SK-N-MC (cell line): ENCODE measurements at regions not wholly inside any gene's neighbourhood (a gene's known extent, or its start where the extent isn't known, plus 50 kb on each side); places are given as distances from the start of the nearest gene placed in this dataset.

ENCODE experiments used
- DNase-seq: peaks from one replicate; pipeline ENCODE4 v3.0.0-alpha.2; 2011; ENCODE audit warnings: low read depth, low spot score
- H3K27ac ChIP-seq: fragments of 200-600 bp; sonication (generic); 2 replicates; pipeline ENCODE4 v1.5.1; 2016; ENCODE audit warnings: mixed run types
- H3K36me3 ChIP-seq: fragments of 200-600 bp; sonication (generic); 2 replicates; pipeline ENCODE4 v1.6.1; 2017; ENCODE audit warnings: antibody characterized with exemption, low read length, mixed read lengths; ENCODE audit not compliant: insufficient read depth
- H3K4me3 ChIP-seq: fragments of 200-600 bp; sonication (generic); 2 replicates; pipeline ENCODE4 v1.5.1; 2016
- H3K9ac ChIP-seq: fragments of 200-600 bp; sonication (generic); 2 replicates; pipeline ENCODE4 v1.8.0; 2017; ENCODE audit warnings: mixed run types, mixed read lengths; ENCODE audit not compliant: insufficient read length
- H3K9me3 ChIP-seq: fragments of 200-600 bp; sonication (generic); 2 replicates; pipeline ENCODE4 v1.6.1; 2017; ENCODE audit warnings: low read depth, mild to moderate bottlenecking, antibody characterized with exemption, low read length, moderate library complexity, mixed read lengths
- EZH2 ChIP-seq: fragments of 200-600 bp; sonication (generic); IDR thresholded peaks from one replicate; pipeline ENCODE4 v1.6.1; 2017; ENCODE audit warnings: antibody characterized with exemption
- FOXP2 ChIP-seq: optimal IDR thresholded peaks from 2 replicates; pipeline ENCODE3; 2011; ENCODE audit warnings: mild to moderate bottlenecking, moderate library complexity; ENCODE audit not compliant: insufficient read depth; ENCODE audit errors: extremely low read length, control extremely low read depth
- POLR2AphosphoS5 ChIP-seq: IDR thresholded peaks from 2 replicates; pipeline ENCODE4 v1.6.1; 2012; ENCODE audit warnings: mild to moderate bottlenecking, low read depth, low read length, borderline replicate concordance

- TF ChIP-seq FOXP2 (no peak), EZH2 (no peak), POLR2AphosphoS5 (no peak)
- Histone ChIP-seq H3K27ac (no peak overlapping the region), H3K9me3 (no peaks in the 10 kb centered on the region), H3K9ac (no peak overlapping the region), H3K36me3 (no peaks in the 10 kb centered on the region), H3K4me3 (no peak overlapping the region)
- DNase-seq, result no peak
These were observed 105.7 kb upstream of the RUNX1 start for GRCh38 chr21:35154788-35155187.

DNA sequence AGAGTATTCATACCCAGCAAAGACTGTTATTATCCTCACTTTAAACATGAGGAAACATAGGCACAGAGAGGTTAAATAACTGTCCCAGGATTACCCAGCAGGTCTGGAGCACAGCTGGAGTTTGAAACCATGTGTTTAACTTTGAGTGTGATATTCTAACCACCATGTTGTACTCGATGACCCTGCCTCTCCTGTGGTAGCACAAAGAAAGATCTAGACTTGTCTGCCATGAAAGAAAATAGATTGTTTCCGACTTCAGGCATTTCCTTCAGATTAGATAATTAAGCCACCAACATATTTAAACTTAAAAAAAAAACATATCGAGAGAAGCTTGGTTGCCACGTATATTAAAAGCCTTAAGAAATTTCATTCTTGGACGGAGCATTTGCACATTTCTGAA lies 104.6 kb upstream of the RUNX1 start:
- Histone ChIP-seq H3K27ac (no peak overlapping the region), H3K4me3 (no peak overlapping the region), H3K9me3 (no peaks in the 10 kb centered on the region), H3K36me3 (no peaks in the 10 kb centered on the region), H3K9ac (no peak overlapping the region)
- DNase-seq, result no peak
- TF ChIP-seq EZH2 (no peak), POLR2AphosphoS5 (no peak), FOXP2 (no peak)

- H3K4me3 ChIP-seq, result no peak overlapping the region
- TF ChIP-seq EZH2, result no peak
- no peak for TF ChIP-seq POLR2AphosphoS5
- no peak for TF ChIP-seq FOXP2
- no peak for DNase-seq
- H3K9ac ChIP-seq, result no peak overlapping the region
- no peaks in the 10 kb centered on the region for H3K9me3 ChIP-seq
- no peak overlapping the region for H3K27ac ChIP-seq
- H3K36me3 ChIP-seq, result no peaks in the 10 kb centered on the region
These were observed 101.6 kb upstream of the RUNX1 start for GRCh38 chr21:35150562-35151226.

GRCh38 chr21:35149698-35150097 lies 100.6 kb upstream of the RUNX1 start:
- Histone ChIP-seq H3K27ac (no peak overlapping the region), H3K4me3 (no peak overlapping the region), H3K9ac (no peak overlapping the region), H3K9me3 (no peaks in the 10 kb centered on the region), H3K36me3 (no peaks in the 10 kb centered on the region)
- TF ChIP-seq POLR2AphosphoS5 (no peak), FOXP2 (no peak), EZH2 (no peak)
- DNase-seq, result no peak

DNA sequence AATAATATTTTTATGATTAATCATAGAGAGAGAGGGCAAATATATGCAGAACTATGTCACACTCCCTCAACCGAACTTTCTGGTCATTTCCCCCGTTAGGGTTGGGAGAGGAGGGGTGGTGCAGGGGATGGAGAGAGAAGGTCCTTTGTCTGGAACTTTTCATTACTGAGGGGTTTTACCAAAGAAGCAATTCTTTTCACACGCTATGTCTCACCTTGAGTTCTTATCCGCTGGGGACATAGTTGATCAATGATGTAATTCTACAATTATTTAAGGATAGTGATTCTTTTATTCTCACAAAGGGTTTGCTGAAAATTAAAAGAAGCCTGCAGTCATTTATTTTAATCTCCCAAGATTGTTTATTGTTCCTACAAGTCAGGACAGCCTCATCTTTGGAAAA lies 98.3 kb upstream of the RUNX1 start:
- no peak overlapping the region for H3K9ac ChIP-seq
- no peak for DNase-seq
- H3K27ac ChIP-seq, result no peak overlapping the region
- no peak for TF ChIP-seq FOXP2
- no peak for TF ChIP-seq EZH2
- TF ChIP-seq POLR2AphosphoS5, result no peak
- H3K4me3 ChIP-seq, result no peak overlapping the region
- H3K36me3 ChIP-seq, result no peaks in the 10 kb centered on the region
- no peaks in the 10 kb centered on the region for H3K9me3 ChIP-seq

GRCh38 chr21:35145626-35146233 lies 96.6 kb upstream of the RUNX1 start:
- Histone ChIP-seq H3K9ac (no peak overlapping the region), H3K4me3 (no peak overlapping the region), H3K9me3 (no peaks in the 10 kb centered on the region), H3K27ac (no peak overlapping the region), H3K36me3 (no peaks in the 10 kb centered on the region)
- DNase-seq, result no peak
- TF ChIP-seq EZH2 (no peak), POLR2AphosphoS5 (no peak), FOXP2 (no peak)

DNA sequence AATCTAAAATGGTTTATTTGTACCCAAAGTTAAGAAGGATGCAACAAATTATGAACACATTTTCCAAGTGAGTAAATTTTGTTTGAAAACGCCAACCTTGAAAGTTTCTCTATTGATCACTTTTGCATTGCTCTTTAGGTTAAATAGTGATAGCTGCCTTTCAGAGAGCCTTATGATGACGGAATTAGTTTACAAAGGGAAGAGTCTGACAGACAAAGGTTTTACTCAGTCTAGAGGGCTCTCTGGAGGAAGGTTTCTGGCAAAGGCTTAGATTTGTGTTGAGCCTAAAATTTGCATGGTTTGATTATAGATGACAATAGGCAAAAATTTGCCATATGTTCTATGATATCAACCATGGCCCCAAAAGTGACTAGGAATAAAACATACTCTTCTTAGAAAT lies 95.9 kb upstream of the RUNX1 start:
- no peak overlapping the region for H3K4me3 ChIP-seq
- no peak overlapping the region for H3K9ac ChIP-seq
- H3K36me3 ChIP-seq, result no peaks in the 10 kb centered on the region
- no peak overlapping the region for H3K27ac ChIP-seq
- no peaks in the 10 kb centered on the region for H3K9me3 ChIP-seq
- DNase-seq, result no peak
- TF ChIP-seq FOXP2, result no peak
- TF ChIP-seq POLR2AphosphoS5, result no peak
- TF ChIP-seq EZH2, result no peak

DNA sequence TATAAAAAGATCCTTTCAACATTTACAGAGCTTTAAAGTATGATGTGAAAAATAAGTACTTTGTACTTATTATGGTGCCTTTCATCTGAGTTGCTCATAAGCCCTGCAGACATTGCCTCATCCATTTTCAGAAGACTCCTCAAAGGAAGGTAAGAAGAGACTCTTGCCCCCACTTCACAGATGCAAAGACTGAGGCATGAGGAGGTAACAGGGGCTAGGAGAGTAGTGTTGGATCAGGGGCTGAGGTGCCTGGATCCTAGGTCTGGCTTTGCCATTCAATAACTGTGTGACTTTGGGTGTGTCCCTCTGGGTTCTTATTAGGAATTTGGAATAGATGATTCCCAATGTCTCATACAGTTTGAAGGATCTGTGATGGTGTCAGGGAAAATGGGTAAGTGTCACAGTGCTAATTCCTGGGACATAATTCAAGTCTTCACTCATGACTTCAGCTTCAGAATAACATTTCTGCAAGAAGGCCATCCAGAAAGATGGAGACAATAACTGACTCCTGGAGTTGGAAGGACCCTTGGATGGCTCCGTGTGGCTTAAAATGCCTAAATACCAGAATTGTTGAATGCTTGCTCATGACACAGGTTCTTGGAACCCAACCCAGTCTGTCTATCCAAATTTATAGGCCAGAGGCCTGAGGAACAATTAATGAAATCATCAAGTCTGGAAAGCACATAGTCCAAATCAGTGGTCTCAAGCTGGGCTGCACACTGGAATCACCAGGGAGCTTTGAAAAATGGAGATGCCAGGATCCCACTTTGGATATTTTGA lies 93.1 kb upstream of the RUNX1 start:
- H3K27ac ChIP-seq, result no peak overlapping the region
- no peak overlapping the region for H3K9ac ChIP-seq
- TF ChIP-seq EZH2 (no peak), FOXP2 (no peak), POLR2AphosphoS5 (no peak)
- H3K9me3 ChIP-seq, result no peaks in the 10 kb centered on the region
- DNase-seq, result no peak
- H3K4me3 ChIP-seq, result no peak overlapping the region
- no peaks in the 10 kb centered on the region for H3K36me3 ChIP-seq

DNA sequence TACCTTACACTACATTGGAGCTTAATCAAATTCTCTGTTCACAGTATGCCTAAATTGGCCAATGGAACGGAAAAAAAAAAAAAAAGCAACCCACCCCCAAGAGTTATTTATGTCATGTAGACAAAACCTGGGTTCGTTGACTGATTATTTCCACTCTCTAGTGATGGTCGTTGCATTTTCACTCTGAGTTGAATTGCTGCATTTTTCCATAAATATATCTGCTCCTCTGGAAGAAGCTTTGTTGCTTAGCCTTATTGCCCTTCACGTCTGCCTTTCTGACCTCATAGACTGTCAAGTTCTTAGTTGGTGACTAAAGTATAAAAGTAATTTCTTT lies 90.2 kb upstream of the RUNX1 start:
- TF ChIP-seq POLR2AphosphoS5 (no peak), FOXP2 (no peak), EZH2 (no peak)
- no peak for DNase-seq

More for the DNA sequence above, 90.2 kb upstream of the RUNX1 start:
- H3K9ac ChIP-seq, result no peak overlapping the region
- H3K36me3 ChIP-seq, result no peaks in the 10 kb centered on the region
- no peaks in the 10 kb centered on the region for H3K9me3 ChIP-seq
- no peak overlapping the region for H3K27ac ChIP-seq
- no peak overlapping the region for H3K4me3 ChIP-seq
